CD8-positive, alpha-beta memory T cell (primary cell): ENCODE measurements at regions not wholly inside any gene's neighbourhood (a gene's known extent, or its start where the extent isn't known, plus 50 kb on each side); places are given as distances from the start of the nearest gene placed in this dataset.

Experiments
- CTCF ChIA-PET: fragments of 350-600 bp; sonication (Branson Sonifier 250); formaldehyde crosslinking; loops from one replicate; lab custom pipeline; 2021; ENCODE audit warnings: antibody characterized with exemption; lab: Charles Lee
- POLR2A ChIA-PET: fragments of 350-600 bp; sonication (Branson Sonifier 250); formaldehyde crosslinking; loops from one replicate; lab custom pipeline; 2021; ENCODE audit warnings: antibody characterized with exemption; lab: Charles Lee
- DNase-seq, 5 donors: peaks; one replicate each; pipeline versions ENCODE4 v3.0.0 to v3.0.0-alpha.2; 2020 to 2022; ENCODE audit warnings: mixed read lengths in 1 of 5
- H3K27ac ChIP-seq: one replicate; pipeline ENCODE4 v1.7.0; 2013; ENCODE audit warnings: low read depth, mild to moderate bottlenecking, low read length, moderate library complexity
- H3K27me3 ChIP-seq: 2 replicates; pipeline ENCODE4 v1.7.0; 2013; ENCODE audit warnings: low read length, mild to moderate bottlenecking; ENCODE audit not compliant: insufficient read depth, poor library complexity, severe bottlenecking
- H3K36me3 ChIP-seq: 2 replicates; pipeline ENCODE4 v1.7.0; 2013; ENCODE audit warnings: mild to moderate bottlenecking, low read length, moderate library complexity; ENCODE audit not compliant: insufficient read depth
- H3K4me1 ChIP-seq: 2 replicates; pipeline ENCODE4 v1.7.0; 2013; ENCODE audit warnings: mild to moderate bottlenecking, low read length, moderate library complexity; ENCODE audit not compliant: insufficient read depth
- H3K4me3 ChIP-seq: 2 replicates; pipeline ENCODE4 v1.7.0; 2013; ENCODE audit warnings: mild to moderate bottlenecking, low read length
- H3K9me3 ChIP-seq: 2 replicates; pipeline ENCODE4 v1.7.0; 2013; ENCODE audit warnings: mild to moderate bottlenecking, low read length
- H3K27ac Mint-ChIP-seq, 8 donors: one replicate each; pipeline ENCODE4 v1.8.0; 2020 to 2021; ENCODE audit warnings: mixed read lengths in 8 of 8, mild to moderate bottlenecking in 6 of 8, inconsistent platforms in 3 of 8, moderate library complexity in 3 of 8
- H3K27me3 Mint-ChIP-seq, 2 donors: one replicate each; pipeline ENCODE4 v1.8.0; 2020 to 2021; ENCODE audit warnings: mixed read lengths in 2 of 2, mild to moderate bottlenecking in 1 of 2, moderate library complexity in 1 of 2
- H3K36me3 Mint-ChIP-seq, 3 donors: one replicate each; pipeline ENCODE4 v1.8.0; 2020 to 2021; ENCODE audit warnings: mixed read lengths in 3 of 3, inconsistent platforms in 1 of 3, mild to moderate bottlenecking in 1 of 3
- H3K4me1 Mint-ChIP-seq, 3 donors: one replicate each; pipeline ENCODE4 v1.8.0; 2020 to 2021; ENCODE audit warnings: mixed read lengths in 3 of 3, inconsistent platforms in 1 of 3, mild to moderate bottlenecking in 1 of 3
- H3K4me3 Mint-ChIP-seq, 7 donors: one replicate each; pipeline ENCODE4 v1.8.0; 2020 to 2021; ENCODE audit warnings: mixed read lengths in 7 of 7, mild to moderate bottlenecking in 6 of 7, moderate library complexity in 4 of 7, inconsistent platforms in 2 of 7
- H3K9me3 Mint-ChIP-seq, 5 donors: one replicate each; pipeline ENCODE4 v1.8.0; 2020 to 2022; ENCODE audit warnings: mixed read lengths in 5 of 5, mild to moderate bottlenecking in 3 of 5, moderate library complexity in 2 of 5, inconsistent platforms in 1 of 5

DNA sequence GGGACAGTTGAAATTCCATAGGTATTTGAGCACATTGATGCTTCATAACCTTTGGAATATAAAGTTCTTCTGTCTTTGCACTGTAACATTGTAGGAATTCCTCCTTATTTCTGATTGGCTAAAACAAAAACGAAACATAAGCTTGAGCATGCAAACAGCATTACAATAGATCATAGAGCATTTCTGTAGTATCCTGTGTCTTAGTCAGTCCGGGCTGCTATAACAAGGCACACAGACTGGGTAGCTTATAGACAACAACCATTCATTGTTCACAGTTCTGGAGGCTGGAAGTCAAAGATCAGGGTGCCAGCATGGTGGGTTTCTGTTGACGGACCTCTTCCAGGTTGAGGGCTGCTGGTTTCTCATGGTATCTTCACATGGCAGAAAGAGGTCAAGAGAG, 188.7 kb upstream of the SOX21 start:
- no peaks in the 10 kb centered on the region for H3K36me3 Mint-ChIP-seq
- H3K27me3 ChIP-seq: no peaks in the 10 kb centered on the region
- no peaks in the 10 kb centered on the region for H3K36me3 ChIP-seq
- no peaks in the 10 kb centered on the region for H3K9me3 ChIP-seq
- H3K4me3 ChIP-seq: no peak overlapping the region
- no peak for DNase-seq
- no peak overlapping the region for H3K27ac Mint-ChIP-seq
- no peaks in the 10 kb centered on the region for H3K9me3 Mint-ChIP-seq
- H3K4me1 Mint-ChIP-seq: no peaks in the 10 kb centered on the region
- no peak overlapping the region for H3K4me3 Mint-ChIP-seq
- no peaks in the 10 kb centered on the region for H3K4me1 ChIP-seq
- H3K27ac ChIP-seq: no peak overlapping the region
- ChIA-PET POLR2A (no interaction called here), CTCF (no interaction called here)
- H3K27me3 Mint-ChIP-seq: peaks cover 3 to 4% of the 10 kb centered on the region in 2 donors

DNA sequence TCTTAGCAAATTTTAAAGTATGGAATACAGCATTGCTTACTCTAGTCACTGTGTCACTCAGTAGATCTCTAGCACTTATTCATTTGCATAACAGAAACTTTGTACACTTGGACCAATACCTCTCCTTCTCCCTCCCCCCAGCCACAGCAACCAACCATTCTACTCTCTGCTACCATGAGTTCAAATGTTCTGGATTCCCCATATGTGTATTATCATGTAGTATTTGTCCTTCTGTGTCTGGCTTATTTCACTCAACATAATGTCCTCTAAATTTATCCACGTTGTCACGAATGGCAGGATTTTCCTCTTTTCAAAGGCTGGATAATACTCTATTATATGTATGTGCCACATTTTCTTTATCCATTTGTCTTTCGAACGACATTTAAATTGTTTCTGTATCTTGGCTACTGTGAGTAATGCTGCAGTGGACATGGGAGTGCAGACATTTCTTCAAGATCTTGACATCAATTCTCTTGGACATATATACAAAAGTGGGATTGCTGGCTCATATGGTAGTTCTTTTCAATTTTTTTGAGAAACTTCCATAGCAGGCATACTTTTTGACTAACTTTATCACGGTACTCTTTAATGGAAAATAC, 184.5 kb upstream of the SOX21 start:
- Histone ChIP-seq H3K4me1 (no peaks in the 10 kb centered on the region), H3K9me3 (no peaks in the 10 kb centered on the region), H3K27me3 (no peaks in the 10 kb centered on the region), H3K4me3 (no peak overlapping the region), H3K27ac (no peak overlapping the region), H3K36me3 (no peaks in the 10 kb centered on the region)
- Mint-ChIP-seq H3K4me1 (no peaks in the 10 kb centered on the region), H3K4me3 (no peak overlapping the region), H3K9me3 (no peaks in the 10 kb centered on the region), H3K27ac (no peak overlapping the region), H3K27me3 (peaks cover 0 to 10% of the 10 kb centered on the region in 2 donors), H3K36me3 (no peaks in the 10 kb centered on the region)
- no peak for DNase-seq
- ChIA-PET CTCF (no interaction called here), POLR2A (no interaction called here)

DNA sequence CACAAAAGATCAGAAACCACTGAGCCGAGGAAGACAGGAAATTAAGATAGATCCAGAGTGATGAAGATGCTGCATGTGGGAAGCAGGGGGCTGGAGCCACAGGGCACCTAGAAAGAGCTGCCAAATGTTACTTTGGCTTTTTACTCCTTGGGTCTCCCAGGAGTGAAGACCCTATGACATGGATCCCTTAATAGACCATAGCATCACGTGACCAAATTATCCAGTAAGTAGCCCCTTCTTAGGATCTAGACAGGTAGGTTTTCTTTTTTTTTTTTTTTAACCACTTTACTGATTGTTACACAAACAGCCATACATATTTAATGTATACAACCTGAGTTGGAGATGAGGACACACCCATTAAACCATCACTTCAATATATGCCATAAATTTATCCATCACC, 183.9 kb upstream of the SOX21 start:
- Histone ChIP-seq H3K27me3 (no peaks in the 10 kb centered on the region), H3K9me3 (no peaks in the 10 kb centered on the region), H3K4me3 (no peak overlapping the region), H3K36me3 (no peaks in the 10 kb centered on the region), H3K4me1 (no peaks in the 10 kb centered on the region), H3K27ac (no peak overlapping the region)
- Mint-ChIP-seq H3K9me3 (peaks cover 0 to 3% (median 0%) of the 10 kb centered on the region in 5 donors), H3K4me3 (no peak overlapping the region), H3K27me3 (peaks cover 0 to 10% of the 10 kb centered on the region in 2 donors), H3K4me1 (no peaks in the 10 kb centered on the region), H3K36me3 (no peaks in the 10 kb centered on the region), H3K27ac (no peak overlapping the region)
- DNase-seq: no peak
- POLR2A ChIA-PET: no interaction called here
- CTCF ChIA-PET: no interaction called here

DNA sequence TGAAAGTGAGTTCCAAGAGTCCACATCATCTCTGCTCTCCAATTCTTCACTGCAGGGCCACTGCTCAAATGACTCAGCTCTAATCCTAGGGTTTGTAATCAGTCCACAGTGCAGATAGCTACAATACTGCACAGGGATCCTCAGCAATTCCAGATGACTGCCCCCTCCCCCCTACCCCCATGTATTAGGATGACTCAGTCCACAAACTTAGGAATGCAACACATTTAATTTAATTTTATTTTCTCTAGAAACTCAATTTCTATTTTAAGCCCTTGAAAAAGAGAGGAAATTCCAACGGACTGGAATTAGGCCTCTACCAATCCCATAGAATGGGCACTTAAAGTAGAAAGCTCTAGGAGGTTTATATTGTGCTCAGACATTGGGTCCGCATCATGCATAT, 173.8 kb upstream of the SOX21 start:
- no peaks in the 10 kb centered on the region for H3K9me3 ChIP-seq
- no peak for DNase-seq
- H3K27me3 Mint-ChIP-seq: peaks cover 0 to 3% of the 10 kb centered on the region in 2 donors
- H3K27ac ChIP-seq: no peak overlapping the region
- ChIA-PET CTCF (no interaction called here), POLR2A (no interaction called here)
- H3K4me1 Mint-ChIP-seq: no peaks in the 10 kb centered on the region
- no peaks in the 10 kb centered on the region for H3K36me3 ChIP-seq
- H3K4me3 Mint-ChIP-seq: no peak overlapping the region
- no peak overlapping the region for H3K4me3 ChIP-seq
- no peaks in the 10 kb centered on the region for H3K27me3 ChIP-seq
- H3K27ac Mint-ChIP-seq: no peak overlapping the region
- H3K4me1 ChIP-seq: no peaks in the 10 kb centered on the region
- H3K36me3 Mint-ChIP-seq: no peaks in the 10 kb centered on the region
- peaks cover 0 to 4% (median 0%) of the 10 kb centered on the region in 5 donors for H3K9me3 Mint-ChIP-seq

DNA sequence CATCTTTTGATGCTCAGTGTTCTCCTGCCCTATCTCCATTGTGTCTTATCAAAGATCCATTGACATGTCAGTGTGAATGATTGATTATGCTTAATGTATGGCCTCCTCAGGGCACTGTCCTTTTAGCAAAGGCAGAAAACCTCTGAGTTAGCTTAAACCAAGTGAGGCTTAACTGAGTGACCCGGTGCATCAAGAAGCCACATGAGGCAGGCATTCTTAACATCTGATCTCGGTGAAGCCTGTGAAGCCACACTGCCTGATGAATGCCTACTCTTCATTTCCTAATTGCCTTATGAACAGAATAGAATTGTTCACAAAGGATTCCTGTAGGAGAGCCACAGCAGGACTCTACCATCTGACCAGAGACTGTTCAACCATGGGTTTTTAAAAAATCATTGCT, 168.1 kb upstream of the SOX21 start:
- no peaks in the 10 kb centered on the region for H3K36me3 ChIP-seq
- Mint-ChIP-seq H3K4me1 (no peaks in the 10 kb centered on the region), H3K27me3 (peaks cover 0 to 2% of the 10 kb centered on the region in 2 donors), H3K9me3 (peaks cover 0 to 3% (median 0%) of the 10 kb centered on the region in 5 donors), H3K27ac (no peak overlapping the region), H3K4me3 (no peak overlapping the region), H3K36me3 (no peaks in the 10 kb centered on the region)
- H3K4me3 ChIP-seq: no peak overlapping the region
- H3K27me3 ChIP-seq: no peaks in the 10 kb centered on the region
- POLR2A ChIA-PET: no interaction called here
- H3K4me1 ChIP-seq: no peaks in the 10 kb centered on the region
- DNase-seq: no peak
- no peaks in the 10 kb centered on the region for H3K9me3 ChIP-seq
- no peak overlapping the region for H3K27ac ChIP-seq
- CTCF ChIA-PET: no interaction called here

GRCh38 chr13:94878602-94879165, 166.3 kb upstream of the SOX21 start:
- Mint-ChIP-seq H3K36me3 (no peaks in the 10 kb centered on the region), H3K27me3 (no peaks in the 10 kb centered on the region), H3K4me1 (no peaks in the 10 kb centered on the region), H3K27ac (no peak overlapping the region), H3K9me3 (peaks cover 0 to 4% (median 2%) of the 10 kb centered on the region in 5 donors), H3K4me3 (no peak overlapping the region)
- ChIA-PET POLR2A (no interaction called here), CTCF (no interaction called here)
- Histone ChIP-seq H3K4me1 (no peaks in the 10 kb centered on the region), H3K36me3 (no peaks in the 10 kb centered on the region), H3K27me3 (no peaks in the 10 kb centered on the region), H3K9me3 (no peaks in the 10 kb centered on the region), H3K27ac (no peak overlapping the region), H3K4me3 (no peak overlapping the region)
- no peak for DNase-seq

- no peak for DNase-seq
- Mint-ChIP-seq H3K36me3 (no peaks in the 10 kb centered on the region), H3K27me3 (peaks cover 3 to 11% of the 10 kb centered on the region in 2 donors), H3K27ac (no peak overlapping the region), H3K4me1 (peaks cover 10 to 23% (median 12%) of the 10 kb centered on the region in 3 donors), H3K9me3 (peaks cover 0 to 3% (median 0%) of the 10 kb centered on the region in 5 donors), H3K4me3 (no peak overlapping the region)
- H3K27me3 ChIP-seq: no peaks in the 10 kb centered on the region
- ChIA-PET CTCF (no interaction called here), POLR2A (no interaction called here)
- H3K36me3 ChIP-seq: no peaks in the 10 kb centered on the region
- H3K4me3 ChIP-seq: no peak overlapping the region
- H3K27ac ChIP-seq: no peak overlapping the region
- peaks cover 7% of the 10 kb centered on the region for H3K4me1 ChIP-seq
- H3K9me3 ChIP-seq: no peaks in the 10 kb centered on the region
Measured at GRCh38 chr13:94864474-94864873, 152.1 kb upstream of the SOX21 start.

GRCh38 chr13:94860981-94861407, 148.6 kb upstream of the SOX21 start:
- Histone ChIP-seq H3K4me3 (peak overlapping the region; percentile 37), H3K27ac (no peak overlapping the region)
- DNase-seq: peak in 1 of 5 donors; percentile 3

More at GRCh38 chr13:94860981-94861407, 148.6 kb upstream of the SOX21 start:
- Mint-ChIP-seq H3K27ac (peak overlapping the region in 7 of 8 donors; percentile 13 to 85 (median 80)), H3K4me3 (peak overlapping the region; percentile 37 to 87 (median 81)), H3K36me3 (no peaks in the 10 kb centered on the region), H3K27me3 (peaks cover 2 to 3% of the 10 kb centered on the region in 2 donors), H3K9me3 (no peaks in the 10 kb centered on the region), H3K4me1 (peaks cover 10 to 23% (median 12%) of the 10 kb centered on the region in 3 donors)
- H3K36me3 ChIP-seq: no peaks in the 10 kb centered on the region
- POLR2A ChIA-PET: no interaction called here
- H3K4me1 ChIP-seq: peaks cover 7% of the 10 kb centered on the region
- no peaks in the 10 kb centered on the region for H3K9me3 ChIP-seq
- CTCF ChIA-PET: no interaction called here
- no peaks in the 10 kb centered on the region for H3K27me3 ChIP-seq
